SK-N-SH treated with all-trans-retinoic acid at 6 μM for 48 hours (cell line): ENCODE measurements at regions not wholly inside any gene's neighbourhood (a gene's known extent, or its start where the extent isn't known, plus 50 kb on each side); places are given as distances from the start of the nearest gene placed in this dataset.

Experiments
- ATAC-seq: fragments of 200-7000 bp; cut with Tn5 transposase; 3 replicates; pipeline ENCODE4 v1.9.1; 2020; ENCODE audit warnings: mild to moderate bottlenecking, moderate library complexity
- ARNTL ChIP-seq: fragments of 450-650 bp; formaldehyde crosslinking; IDR thresholded peaks from 2 replicates; pipeline ENCODE4 v1.5.0; 2020; ENCODE audit warnings: low read depth, mild to moderate bottlenecking, moderate library complexity, borderline replicate concordance
- BACH2 ChIP-seq: fragments of 250-450 bp; sonication (Bioruptor Pico); IDR thresholded peaks from 2 replicates; pipeline ENCODE4 v1.9.0; 2021; ENCODE audit warnings: mild to moderate bottlenecking, borderline replicate concordance
- CREB5 ChIP-seq: fragments of 250-450 bp; sonication (Bioruptor Pico); IDR thresholded peaks from 2 replicates; pipeline ENCODE4 v1.5.1; 2020; ENCODE audit warnings: low read depth, mild to moderate bottlenecking, moderate library complexity
- CSDC2 ChIP-seq: fragments of 250-450 bp; sonication (Bioruptor Pico); IDR thresholded peaks from 2 replicates; pipeline ENCODE4 v1.5.0; 2020; ENCODE audit warnings: mild to moderate bottlenecking, moderate library complexity
- ESRRG ChIP-seq: fragments of 250-450 bp; sonication (Bioruptor Pico); IDR thresholded peaks from 2 replicates; pipeline ENCODE4 v1.6.1; 2021; ENCODE audit warnings: mild to moderate bottlenecking
- GLIS3 ChIP-seq: fragments of 250-450 bp; sonication (Bioruptor Pico); IDR thresholded peaks from 2 replicates; pipeline ENCODE4 v1.5.0; 2020; ENCODE audit warnings: mild to moderate bottlenecking, moderate library complexity
- ISL1 ChIP-seq: fragments of 250-450 bp; sonication (Bioruptor Pico); IDR thresholded peaks from 2 replicates; pipeline ENCODE4 v2.1.2; 2022; ENCODE audit warnings: mild to moderate bottlenecking, moderate library complexity
- OSR1 ChIP-seq: fragments of 250-450 bp; sonication (Bioruptor Pico); IDR thresholded peaks from 2 replicates; pipeline ENCODE4 v1.8.0; 2022; ENCODE audit warnings: moderate library complexity, mild to moderate bottlenecking, inconsistent platforms
- PATZ1 ChIP-seq: fragments of 250-450 bp; sonication (Bioruptor Pico); IDR thresholded peaks from 2 replicates; pipeline ENCODE4 v1.8.0; 2020; ENCODE audit warnings: mild to moderate bottlenecking, moderate library complexity, borderline replicate concordance
- POU6F1 ChIP-seq: fragments of 250-450 bp; sonication (Bioruptor Pico); IDR thresholded peaks from 2 replicates; pipeline ENCODE4 v1.8.0; 2021; ENCODE audit warnings: low read depth, mild to moderate bottlenecking, moderate library complexity, borderline replicate concordance
- PPARA ChIP-seq: fragments of 250-450 bp; sonication (Bioruptor Pico); IDR thresholded peaks from 2 replicates; pipeline ENCODE4 v1.5.0; 2020; ENCODE audit warnings: mild to moderate bottlenecking, borderline replicate concordance
- RARB ChIP-seq: fragments of 250-450 bp; sonication (Bioruptor Pico); IDR thresholded peaks from 2 replicates; pipeline ENCODE4 v1.8.0; 2021; ENCODE audit warnings: mild to moderate bottlenecking, moderate library complexity
- SNAI2 ChIP-seq: fragments of 250-450 bp; sonication (Bioruptor Pico); IDR thresholded peaks from 2 replicates; pipeline ENCODE4 v1.5.0; 2020; ENCODE audit warnings: mild to moderate bottlenecking, moderate library complexity
- TCF4 ChIP-seq: fragments of 250-450 bp; sonication (Bioruptor Pico); IDR thresholded peaks from 2 replicates; pipeline ENCODE4 v1.8.0; 2021; ENCODE audit warnings: mild to moderate bottlenecking, moderate library complexity, borderline replicate concordance
- TSHZ2 ChIP-seq: fragments of 250-450 bp; sonication (Bioruptor Pico); IDR thresholded peaks from 2 replicates; pipeline ENCODE4 v1.5.0; 2020; ENCODE audit warnings: mild to moderate bottlenecking, moderate library complexity
- ZC3H10 ChIP-seq: fragments of 250-450 bp; sonication (Bioruptor Pico); IDR thresholded peaks from 2 replicates; pipeline ENCODE4 v1.5.1; 2021; ENCODE audit warnings: mild to moderate bottlenecking, moderate library complexity
- ZFP3 ChIP-seq: fragments of 250-450 bp; sonication (Bioruptor Pico); IDR thresholded peaks from 2 replicates; pipeline ENCODE4 v1.5.0; 2020; ENCODE audit warnings: mild to moderate bottlenecking, moderate library complexity
- ZFP30 ChIP-seq: fragments of 450-650 bp; formaldehyde crosslinking; IDR thresholded peaks from 2 replicates; pipeline ENCODE4 v1.5.0; 2022; ENCODE audit warnings: mild to moderate bottlenecking, moderate library complexity
- ZNF565 ChIP-seq: fragments of 450-650 bp; formaldehyde crosslinking; conservative IDR thresholded peaks from 2 replicates; pipeline ENCODE4 v1.5.0; 2020; ENCODE audit warnings: low read depth, mild to moderate bottlenecking, moderate library complexity
- ZNF70 ChIP-seq: fragments of 450-650 bp; formaldehyde crosslinking; IDR thresholded peaks from 2 replicates; pipeline ENCODE4 v1.5.0; 2020; ENCODE audit warnings: mild to moderate bottlenecking, moderate library complexity
- ZNF8 ChIP-seq: fragments of 450-650 bp; formaldehyde crosslinking; IDR thresholded peaks from 2 replicates; pipeline ENCODE4 v1.5.0; 2020; ENCODE audit warnings: mild to moderate bottlenecking, moderate library complexity

GRCh38 chr13:78436311-78436710 is 167.0 kb downstream of the POU4F1 start:
- no peak for ATAC-seq
- TF ChIP-seq PATZ1 (CRISPR knock-in tag) (no peak), TSHZ2 (no peak), POU6F1 (CRISPR knock-in tag) (no peak), ZNF70 (no peak), GLIS3 (no peak), ISL1 (CRISPR knock-in tag) (no peak), PPARA (CRISPR knock-in tag) (no peak)
- TF ChIP-seq, all 23 proteins: peak for 0

GRCh38 chr13:78431328-78431727 is 172.0 kb downstream of the POU4F1 start:
- no peak for ATAC-seq
- no peak for TF ChIP-seq RARB
- TF ChIP-seq ARNTL (CRISPR knock-in tag): no peak
- no peak for TF ChIP-seq CSDC2 (CRISPR knock-in tag)
- no peak for TF ChIP-seq OSR1 (CRISPR knock-in tag)
- no peak for TF ChIP-seq BACH2 (CRISPR knock-in tag)
- TF ChIP-seq TCF4: no peak
- TF ChIP-seq POU6F1 (CRISPR knock-in tag): no peak

- no peak for ATAC-seq
- no peak for TF ChIP-seq ISL1 (CRISPR knock-in tag)
- TF ChIP-seq ZFP30 (CRISPR knock-in tag): no peak
- TF ChIP-seq TSHZ2: no peak
- no peak for TF ChIP-seq ZNF565 (CRISPR knock-in tag)
- TF ChIP-seq ESRRG (CRISPR knock-in tag): no peak
- no peak for TF ChIP-seq CREB5 (CRISPR knock-in tag)
- TF ChIP-seq CSDC2 (CRISPR knock-in tag): no peak
- no peak for TF ChIP-seq ZFP3 (CRISPR knock-in tag)
- no peak for TF ChIP-seq ZNF8
- TF ChIP-seq ZNF70: no peak
- no peak for TF ChIP-seq SNAI2 (CRISPR knock-in tag)
- no peak for TF ChIP-seq RARB
- no peak for TF ChIP-seq ARNTL (CRISPR knock-in tag)
- no peak for TF ChIP-seq TCF4
- TF ChIP-seq GLIS3: no peak
- no peak for TF ChIP-seq ZC3H10 (CRISPR knock-in tag)
- TF ChIP-seq PPARA (CRISPR knock-in tag): no peak
- TF ChIP-seq POU6F1 (CRISPR knock-in tag): no peak
Measured at GRCh38 chr13:78430811-78431210, 172.5 kb downstream of the POU4F1 start.
